Epithelial cell of proximal tubule (primary cell): ENCODE measurements at regions not wholly inside any gene's neighbourhood (a gene's known extent, or its start where the extent isn't known, plus 50 kb on each side); places are given as distances from the start of the nearest gene placed in this dataset.
"Not testable (repeated sequence)": the region's sequence is repeated elsewhere in the genome, so short reads cannot be mapped to it uniquely, and the experiment has no call there.

Experiments used
- DNase-seq: peaks from one replicate; pipeline ENCODE4 v3.0.0-alpha.2; 2011; ENCODE audit warnings: low read depth
- H3K4me3 ChIP-seq: 2 replicates; pipeline ENCODE4 v1.5.1; 2011; ENCODE audit warnings: low read depth, mild to moderate bottlenecking, low read length
- CTCF ChIP-seq: conservative IDR thresholded peaks from 2 replicates; pipeline ENCODE4 v1.5.1; 2012; ENCODE audit warnings: low read depth, mild to moderate bottlenecking, low read length

GRCh38 chr9:110129425-110129824 is 78.5 kb downstream of the C9orf152 start:
- no peak overlapping the region for H3K4me3 ChIP-seq
- no peak for DNase-seq
- no peak for TF ChIP-seq CTCF

GRCh38 chr9:110130211-110130610 is 77.7 kb downstream of the C9orf152 start:
- no peak overlapping the region for H3K4me3 ChIP-seq
- no peak for DNase-seq
- no peak for TF ChIP-seq CTCF

- TF ChIP-seq CTCF: no peak
Measured at GRCh38 chr9:110130791-110131416, 77.1 kb downstream of the C9orf152 start.

GRCh38 chr9:110131499-110131898 is 76.5 kb downstream of the C9orf152 start:
- TF ChIP-seq CTCF: no peak
- no peak for DNase-seq
- no peak overlapping the region for H3K4me3 ChIP-seq

More at GRCh38 chr9:110130791-110131416, 77.1 kb downstream of the C9orf152 start:
- no peak for DNase-seq
- no peak overlapping the region for H3K4me3 ChIP-seq

GRCh38 chr9:110132531-110132930 is 75.4 kb downstream of the C9orf152 start:
- not testable (repeated sequence) for H3K4me3 ChIP-seq

GRCh38 chr9:110133059-110133458 is 74.9 kb downstream of the C9orf152 start:
- no peak for DNase-seq
- TF ChIP-seq CTCF: no peak
- no peak overlapping the region for H3K4me3 ChIP-seq

More at GRCh38 chr9:110132531-110132930, 75.4 kb downstream of the C9orf152 start:
- DNase-seq: not testable (repeated sequence)

- DNase-seq: no peak
- H3K4me3 ChIP-seq: no peak overlapping the region
- no peak for TF ChIP-seq CTCF
Measured at GRCh38 chr9:110133608-110134210, 74.2 kb downstream of the C9orf152 start.
